GM12873 (cell line): ENCODE measurements at regions not wholly inside any gene's neighbourhood (a gene's known extent, or its start where the extent isn't known, plus 50 kb on each side); places are given as distances from the start of the nearest gene placed in this dataset.

Experiments
- CTCF ChIP-seq: IDR thresholded peaks from 2 replicates; pipeline ENCODE4 v1.5.1; 2012; ENCODE audit warnings: low read depth, mild to moderate bottlenecking, moderate library complexity, low read length, control low read depth; ENCODE audit not compliant: insufficient read depth; ENCODE audit errors: missing control alignments

- TF ChIP-seq CTCF: no peak
Measured at GRCh38 chr3:27046351-27046750, 322.8 kb downstream of the NEK10 start.

DNA sequence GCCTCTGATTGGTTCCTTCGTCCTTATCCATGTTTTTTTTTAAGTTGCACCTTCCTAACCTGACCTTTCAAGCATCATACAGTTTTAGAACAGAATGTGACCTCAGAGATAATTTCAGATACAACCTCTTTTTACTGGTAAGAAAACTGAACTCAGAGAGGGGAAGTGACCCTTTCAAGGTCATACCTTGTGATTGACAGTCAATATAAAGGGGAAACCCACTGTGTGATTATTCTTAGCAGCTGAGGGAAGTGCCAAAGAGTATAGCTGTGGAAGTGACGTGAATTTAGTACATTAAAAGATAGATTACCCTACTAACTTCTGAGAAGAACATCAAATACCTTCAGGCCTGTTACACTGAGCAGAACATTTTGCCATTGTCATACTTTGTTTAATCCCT, 319.4 kb downstream of the NEK10 start:
- TF ChIP-seq CTCF: no peak

- no peak for TF ChIP-seq CTCF
Measured at GRCh38 chr3:27056326-27056725, 312.9 kb downstream of the NEK10 start.

GRCh38 chr3:27059489-27059888, 309.7 kb downstream of the NEK10 start:
- no peak for TF ChIP-seq CTCF
